CD4-positive, alpha-beta memory T cell (primary cell): ENCODE measurements at regions not wholly inside any gene's neighbourhood (a gene's known extent, or its start where the extent isn't known, plus 50 kb on each side); places are given as distances from the start of the nearest gene placed in this dataset.
"Not testable (repeated sequence)": the region's sequence is repeated elsewhere in the genome, so short reads cannot be mapped to it uniquely, and the experiment has no call there.

ENCODE experiments used
- CTCF ChIA-PET: fragments of 350-600 bp; sonication (Branson Sonifier 250); formaldehyde crosslinking; loops from one replicate; lab custom pipeline; 2021; ENCODE audit warnings: inconsistent platforms; ENCODE audit not compliant: partially characterized antibody; lab: Charles Lee
- POLR2A ChIA-PET: fragments of 350-600 bp; sonication (Branson Sonifier 250); formaldehyde crosslinking; loops from one replicate; lab custom pipeline; 2021; ENCODE audit not compliant: partially characterized antibody; lab: Charles Lee
- DNase-seq, 5 donors: peaks; one replicate each; pipeline versions ENCODE4 v3.0.0 to v3.0.0-alpha.2; 2020 to 2022; ENCODE audit warnings: mixed read lengths in 1 of 5
- H3K27ac ChIP-seq: one replicate; pipeline ENCODE4 v1.7.0; 2013; ENCODE audit warnings: low read depth, low read length
- H3K27me3 ChIP-seq: 2 replicates; pipeline ENCODE4 v1.7.0; 2013; ENCODE audit warnings: mild to moderate bottlenecking, low read length, moderate library complexity; ENCODE audit not compliant: insufficient read depth
- H3K36me3 ChIP-seq: 2 replicates; pipeline ENCODE4 v1.7.0; 2013; ENCODE audit warnings: mild to moderate bottlenecking, low read length, moderate library complexity; ENCODE audit not compliant: insufficient read depth
- H3K4me1 ChIP-seq: 2 replicates; pipeline ENCODE4 v1.7.0; 2013; ENCODE audit warnings: mild to moderate bottlenecking, low read length, moderate library complexity; ENCODE audit not compliant: insufficient read depth
- H3K4me3 ChIP-seq, 2 donors: one replicate each; pipeline ENCODE4 v1.7.0; 2013; ENCODE audit warnings: low read length in 2 of 2, mild to moderate bottlenecking in 1 of 2
- H3K9me3 ChIP-seq, 2 donors: one replicate each; pipeline ENCODE4 v1.7.0; 2013; ENCODE audit warnings: low read length in 2 of 2, control low read depth in 1 of 2; ENCODE audit not compliant: control insufficient read depth in 1 of 2
- H3K27ac Mint-ChIP-seq, 7 donors: one replicate each; pipeline ENCODE4 v1.8.0; 2020 to 2021; ENCODE audit warnings: mixed read lengths in 7 of 7, mild to moderate bottlenecking in 6 of 7, inconsistent platforms in 3 of 7, moderate library complexity in 3 of 7
- H3K27me3 Mint-ChIP-seq, 2 donors: one replicate each; pipeline ENCODE4 v1.8.0; 2020 to 2021; ENCODE audit warnings: mixed read lengths in 2 of 2
- H3K36me3 Mint-ChIP-seq, 2 donors: one replicate each; pipeline ENCODE4 v1.8.0; 2020 to 2021; ENCODE audit warnings: mixed read lengths in 2 of 2, inconsistent platforms in 1 of 2, mild to moderate bottlenecking in 1 of 2
- H3K4me1 Mint-ChIP-seq, 4 donors: one replicate each; pipeline ENCODE4 v1.8.0; 2020 to 2021; ENCODE audit warnings: mixed read lengths in 4 of 4, mild to moderate bottlenecking in 1 of 4
- H3K4me3 Mint-ChIP-seq, 8 donors: one replicate each; pipeline ENCODE4 v1.8.0; 2020 to 2021; ENCODE audit warnings: mixed read lengths in 8 of 8, mild to moderate bottlenecking in 7 of 8, moderate library complexity in 6 of 8, inconsistent platforms in 3 of 8
- H3K9me3 Mint-ChIP-seq, 8 donors: one replicate each; pipeline ENCODE4 v1.8.0; 2020 to 2021; ENCODE audit warnings: mixed read lengths in 8 of 8, mild to moderate bottlenecking in 5 of 8, inconsistent platforms in 3 of 8, moderate library complexity in 1 of 8
- intact Hi-C: fragments of 100-400 bp; cut with micrococcal nuclease; formaldehyde crosslinking; loops from one replicate; pipeline ENCODE4 v1.15.1; 2023

DNA sequence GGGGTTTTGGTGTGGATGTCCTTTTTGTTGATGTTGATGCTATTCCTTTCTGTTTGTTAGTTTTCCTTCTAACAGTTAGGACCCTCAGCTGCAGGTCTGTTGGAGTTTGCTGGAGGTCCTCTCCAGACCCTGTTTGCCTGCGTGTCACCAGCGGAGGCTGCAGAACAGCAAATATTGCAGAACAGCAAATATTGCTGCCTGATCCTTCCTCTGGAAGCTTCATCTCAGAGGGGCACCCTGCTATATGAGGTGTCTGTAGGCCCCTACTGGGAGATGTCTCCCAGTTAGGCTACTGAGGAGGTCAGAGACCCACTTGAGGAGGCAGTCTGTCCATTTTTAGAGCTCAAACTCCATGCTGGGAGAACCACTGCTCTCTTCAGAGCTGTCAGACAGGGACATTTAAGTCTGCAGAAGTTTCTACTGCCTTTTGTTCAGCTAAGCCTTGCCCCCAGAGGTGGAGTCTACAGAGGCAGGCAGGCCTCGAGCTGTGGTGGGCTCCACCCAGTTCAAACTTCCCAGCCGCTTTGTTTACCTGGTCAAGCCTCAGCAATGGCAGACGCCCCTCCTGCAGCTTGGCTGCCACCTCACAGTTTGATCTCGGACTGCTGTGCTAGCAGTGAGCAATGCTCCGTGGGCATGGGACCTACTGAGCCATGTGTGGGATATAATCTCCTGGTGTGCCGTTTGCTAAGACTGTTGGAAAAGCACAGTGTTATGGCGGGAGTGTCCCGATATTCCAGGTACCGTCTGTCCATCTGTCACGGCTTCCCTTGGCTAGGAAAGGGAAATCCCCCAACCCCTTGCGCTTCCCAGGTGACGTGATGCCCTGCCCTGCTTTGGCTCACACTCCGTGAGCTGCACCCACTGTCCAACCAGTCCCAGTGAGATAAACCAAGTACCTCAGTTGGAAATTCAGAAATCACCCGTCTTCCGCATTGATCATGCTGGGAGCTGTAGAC, 56.4 kb upstream of the CRYM start:
- H3K4me3 Mint-ChIP-seq, intact Hi-C loops, DNase-seq, H3K36me3 Mint-ChIP-seq, H3K36me3 ChIP-seq, H3K4me3 ChIP-seq, H3K27ac Mint-ChIP-seq, H3K4me1 Mint-ChIP-seq, POLR2A ChIA-PET, CTCF ChIA-PET, H3K9me3 ChIP-seq, H3K27ac ChIP-seq, H3K4me1 ChIP-seq, H3K27me3 ChIP-seq: not testable (repeated sequence)
- peaks cover 0 to 14% (median 4%) of the 10 kb centered on the region in 8 donors for H3K9me3 Mint-ChIP-seq
- peaks cover 20 to 22% of the 10 kb centered on the region in 2 donors for H3K27me3 Mint-ChIP-seq

DNA sequence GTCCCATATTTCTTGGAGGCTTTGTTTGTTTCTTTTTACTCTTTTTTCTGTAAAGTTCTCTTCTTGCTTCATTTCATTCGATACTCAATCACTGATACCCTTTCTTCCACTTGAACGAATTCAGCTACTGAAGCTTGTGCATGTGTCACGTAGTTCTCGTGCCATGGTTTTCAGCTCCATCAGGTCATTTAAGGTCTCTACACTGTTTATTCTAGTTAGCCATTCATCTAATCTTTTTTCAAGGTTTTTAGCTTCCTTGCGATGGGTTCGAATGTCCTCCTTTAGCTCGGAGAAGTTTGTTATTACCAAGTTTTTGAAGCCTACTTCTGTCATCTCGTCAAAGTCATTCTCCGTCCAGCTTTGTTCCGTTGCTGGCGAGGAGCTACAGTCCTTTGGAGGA, 55.6 kb upstream of the CRYM start:
- intact Hi-C loops, H3K27ac Mint-ChIP-seq: not testable (repeated sequence)

More for the DNA sequence above, 55.6 kb upstream of the CRYM start:
- H3K27ac ChIP-seq, H3K36me3 Mint-ChIP-seq, H3K36me3 ChIP-seq, DNase-seq, CTCF ChIA-PET, H3K4me1 Mint-ChIP-seq, H3K27me3 ChIP-seq, H3K4me1 ChIP-seq, H3K9me3 ChIP-seq, H3K4me3 Mint-ChIP-seq, H3K4me3 ChIP-seq, POLR2A ChIA-PET: not testable (repeated sequence)
- Mint-ChIP-seq H3K9me3 (peaks cover 3 to 20% (median 8%) of the 10 kb centered on the region in 8 donors), H3K27me3 (peaks cover 20 to 21% of the 10 kb centered on the region in 2 donors)
